Fibroblast of lung (primary cell): ENCODE measurements at regions not wholly inside any gene's neighbourhood (a gene's known extent, or its start where the extent isn't known, plus 50 kb on each side); places are given as distances from the start of the nearest gene placed in this dataset.

Source experiments
- DNase-seq, 2 donors: peaks; one replicate each; pipeline versions ENCODE4 v3.0.0 to v3.0.0-alpha.2; 2010; ENCODE audit warnings: low read depth in 2 of 2
- H2AFZ ChIP-seq: 2 replicates; pipeline ENCODE4 v1.5.1; 2012; ENCODE audit warnings: low read length, control low read depth, inconsistent platforms
- H3K27ac ChIP-seq: 2 replicates; pipeline ENCODE4 v1.5.1; 2011; ENCODE audit warnings: low read length, control low read depth; ENCODE audit not compliant: insufficient read depth
- H3K27me3 ChIP-seq: 2 replicates; pipeline ENCODE4 v1.5.1; 2011; ENCODE audit warnings: mild to moderate bottlenecking, low read length; ENCODE audit not compliant: control insufficient read depth, insufficient read depth
- H3K36me3 ChIP-seq: 2 replicates; pipeline ENCODE4 v1.5.1; 2011; ENCODE audit warnings: low read length; ENCODE audit not compliant: control insufficient read depth, insufficient read depth
- H3K4me1 ChIP-seq: 2 replicates; pipeline ENCODE4 v1.5.1; 2011; ENCODE audit warnings: low read length; ENCODE audit not compliant: control insufficient read depth, insufficient read depth; ENCODE audit errors: extremely low read depth
- H3K4me2 ChIP-seq: 2 replicates; pipeline ENCODE4 v1.5.1; 2011; ENCODE audit warnings: low read length, control low read depth; ENCODE audit not compliant: insufficient read depth; ENCODE audit errors: extremely low read depth
- H3K4me3 ChIP-seq, 4 experiments: fragments of 200-600 bp in 1 of 4; sonication (generic) in 1 of 4; replicated peaks in 1 of 4; 2 replicates each; pipeline ENCODE4 v1.5.1; 2011 to 2016; ENCODE audit warnings: low read length in 4 of 4, low read depth in 3 of 4, mild to moderate bottlenecking in 3 of 4, control low read depth in 2 of 4, inconsistent platforms in 1 of 4, mixed read lengths in 1 of 4; ENCODE audit not compliant: insufficient read depth in 1 of 4; ENCODE audit errors: control extremely low read depth in 1 of 4
- H3K79me2 ChIP-seq: 2 replicates; pipeline ENCODE4 v1.5.1; 2012; ENCODE audit warnings: mild to moderate bottlenecking, low read length, inconsistent platforms; ENCODE audit not compliant: control insufficient read depth, insufficient read depth
- H3K9ac ChIP-seq: 2 replicates; pipeline ENCODE4 v1.5.1; 2011; ENCODE audit warnings: mild to moderate bottlenecking, low read length, control low read depth; ENCODE audit not compliant: insufficient read depth
- H3K9me3 ChIP-seq: 2 replicates; pipeline ENCODE4 v1.5.1; 2012; ENCODE audit warnings: low read depth, low read length; ENCODE audit not compliant: control insufficient read depth, insufficient read depth
- H4K20me1 ChIP-seq: 2 replicates; pipeline ENCODE4 v1.5.1; 2011; ENCODE audit warnings: low read length; ENCODE audit not compliant: control insufficient read depth, insufficient read depth; ENCODE audit errors: extremely low read depth
- EZH2 ChIP-seq: IDR thresholded peaks from 2 replicates; pipeline ENCODE4 v1.5.1; 2012; ENCODE audit warnings: low read length, control low read depth, mild to moderate bottlenecking; ENCODE audit errors: missing control alignments
- TF ChIP-seq, protein P1 (sequence below), 2 donors: IDR thresholded peaks in 1 of 2; conservative IDR thresholded peaks in 1 of 2; 1 replicate in 1 of 2; 2 replicates in 1 of 2; pipeline ENCODE4 v1.5.1; 2011 to 2012; ENCODE audit warnings: low read length in 2 of 2, control low read depth in 1 of 2, inconsistent platforms in 1 of 2, low read depth in 1 of 2, mild to moderate bottlenecking in 1 of 2

DNA sequence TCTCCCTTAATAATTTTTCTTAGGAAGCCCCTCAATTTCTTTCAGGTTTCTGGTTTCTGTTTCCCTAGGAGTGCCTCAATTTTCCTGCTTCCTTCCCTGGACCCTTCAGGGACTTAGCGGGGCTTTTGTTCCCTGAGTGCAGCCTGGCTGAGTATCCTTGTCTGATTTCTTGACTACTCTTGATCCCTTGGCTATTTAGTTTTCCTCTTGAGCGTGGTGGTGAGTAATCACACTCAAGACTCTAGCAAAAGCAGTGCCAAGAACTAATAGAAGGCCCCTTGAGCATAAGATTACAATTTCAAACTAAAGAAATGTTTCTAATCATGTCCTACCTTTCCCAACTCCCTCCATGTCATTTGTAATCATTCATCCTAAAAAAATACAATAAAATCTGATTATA is 94.3 kb upstream of the C3orf80 start:
- peak; percentile 33 to 87 for DNase-seq
- Histone ChIP-seq H2AFZ (no peak overlapping the region), H3K4me3 (no peak overlapping the region), H4K20me1 (no peaks in the 10 kb centered on the region), H3K27me3 (no peaks in the 10 kb centered on the region), H3K4me2 (no peak overlapping the region), H3K9ac (no peak overlapping the region), H3K79me2 (no peaks in the 10 kb centered on the region), H3K9me3 (no peaks in the 10 kb centered on the region), H3K36me3 (no peaks in the 10 kb centered on the region), H3K4me1 (peaks cover 4% of the 10 kb centered on the region), H3K27ac (no peak overlapping the region)
- TF ChIP-seq, protein P1, sequence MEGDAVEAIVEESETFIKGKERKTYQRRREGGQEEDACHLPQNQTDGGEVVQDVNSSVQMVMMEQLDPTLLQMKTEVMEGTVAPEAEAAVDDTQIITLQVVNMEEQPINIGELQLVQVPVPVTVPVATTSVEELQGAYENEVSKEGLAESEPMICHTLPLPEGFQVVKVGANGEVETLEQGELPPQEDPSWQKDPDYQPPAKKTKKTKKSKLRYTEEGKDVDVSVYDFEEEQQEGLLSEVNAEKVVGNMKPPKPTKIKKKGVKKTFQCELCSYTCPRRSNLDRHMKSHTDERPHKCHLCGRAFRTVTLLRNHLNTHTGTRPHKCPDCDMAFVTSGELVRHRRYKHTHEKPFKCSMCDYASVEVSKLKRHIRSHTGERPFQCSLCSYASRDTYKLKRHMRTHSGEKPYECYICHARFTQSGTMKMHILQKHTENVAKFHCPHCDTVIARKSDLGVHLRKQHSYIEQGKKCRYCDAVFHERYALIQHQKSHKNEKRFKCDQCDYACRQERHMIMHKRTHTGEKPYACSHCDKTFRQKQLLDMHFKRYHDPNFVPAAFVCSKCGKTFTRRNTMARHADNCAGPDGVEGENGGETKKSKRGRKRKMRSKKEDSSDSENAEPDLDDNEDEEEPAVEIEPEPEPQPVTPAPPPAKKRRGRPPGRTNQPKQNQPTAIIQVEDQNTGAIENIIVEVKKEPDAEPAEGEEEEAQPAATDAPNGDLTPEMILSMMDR (conservative IDR thresholded peaks at IDR 0.05 in 1 of 2, IDR thresholded peaks at IDR 0.05 in 1 of 2; ENCODE audit: low read depth in 1 of 2, low read length in 2 of 2) = no peak

DNA sequence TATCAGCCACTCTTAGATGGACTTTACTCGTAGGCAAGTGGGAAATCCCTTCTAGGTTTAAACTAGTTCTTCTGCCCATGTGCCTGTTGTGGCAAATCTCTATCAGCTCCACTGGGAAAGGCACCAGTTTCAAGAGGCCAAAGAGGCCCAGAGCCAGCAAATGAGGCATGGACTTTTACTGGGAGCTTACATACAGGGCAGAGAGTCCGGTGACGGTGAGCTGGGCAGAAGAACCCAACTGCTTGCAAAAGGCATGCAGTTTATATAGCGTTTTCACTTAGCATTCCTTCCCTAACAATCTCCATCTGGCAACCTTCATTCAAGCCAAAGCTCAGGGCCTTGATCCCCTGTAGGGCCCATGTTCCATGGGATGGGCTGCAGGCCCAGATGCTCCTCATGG is 93.0 kb upstream of the C3orf80 start:
- Histone ChIP-seq H3K4me1 (peaks cover 4% of the 10 kb centered on the region), H2AFZ (no peak overlapping the region), H3K79me2 (no peaks in the 10 kb centered on the region), H4K20me1 (no peaks in the 10 kb centered on the region), H3K9ac (no peak overlapping the region), H3K4me2 (no peak overlapping the region), H3K27me3 (no peaks in the 10 kb centered on the region), H3K4me3 (no peak overlapping the region), H3K27ac (no peak overlapping the region), H3K9me3 (no peaks in the 10 kb centered on the region), H3K36me3 (no peaks in the 10 kb centered on the region)
- DNase-seq = no peak
- no peak for TF ChIP-seq EZH2
- TF ChIP-seq, protein P1 (conservative IDR thresholded peaks at IDR 0.05 in 1 of 2, IDR thresholded peaks at IDR 0.05 in 1 of 2; ENCODE audit: low read depth in 1 of 2, low read length in 2 of 2) = no peak

DNA sequence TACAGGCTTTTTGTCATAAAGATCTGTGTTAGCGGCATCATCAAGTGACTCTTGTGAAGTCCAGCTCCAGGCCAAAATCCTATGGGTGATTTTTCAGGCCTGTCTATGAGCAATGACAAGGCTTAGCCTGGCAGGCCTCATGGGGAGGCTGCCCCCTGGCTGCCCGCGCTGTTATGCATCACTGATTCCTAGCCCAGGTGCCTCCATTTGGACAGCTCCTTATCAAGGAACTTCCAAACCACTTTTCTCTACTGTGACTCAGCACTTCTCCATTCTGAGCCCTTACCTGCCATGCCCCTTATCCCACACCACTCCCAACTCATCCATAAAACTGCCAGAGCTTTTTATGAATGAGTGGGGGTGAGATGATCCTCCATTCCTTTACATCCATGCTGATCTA is 91.5 kb upstream of the C3orf80 start:
- TF ChIP-seq, protein P1 (conservative IDR thresholded peaks at IDR 0.05 in 1 of 2, IDR thresholded peaks at IDR 0.05 in 1 of 2; ENCODE audit: low read depth in 1 of 2, low read length in 2 of 2) = peak in 1 of 2 donors; percentile 20
- no peak for TF ChIP-seq EZH2
- no peaks in the 10 kb centered on the region for H3K36me3 ChIP-seq
- no peak overlapping the region for H3K27ac ChIP-seq
- DNase-seq = peak in 1 of 2 donors; percentile 42
- H3K79me2 ChIP-seq = no peaks in the 10 kb centered on the region
- no peaks in the 10 kb centered on the region for H3K9me3 ChIP-seq
- no peak overlapping the region for H3K4me3 ChIP-seq
- peaks cover 4% of the 10 kb centered on the region for H3K4me1 ChIP-seq
- H2AFZ ChIP-seq = no peak overlapping the region
- no peaks in the 10 kb centered on the region for H4K20me1 ChIP-seq
- H3K4me2 ChIP-seq = no peak overlapping the region
- no peak overlapping the region for H3K9ac ChIP-seq
- no peaks in the 10 kb centered on the region for H3K27me3 ChIP-seq
